Endodermal cell (in vitro differentiated cells): ENCODE measurements at regions not wholly inside any gene's neighbourhood (a gene's known extent, or its start where the extent isn't known, plus 50 kb on each side); places are given as distances from the start of the nearest gene placed in this dataset.

Experiments
- DNase-seq: peaks from one replicate; pipeline ENCODE4 v3.0.0-alpha.2; 2017
- H3K27ac ChIP-seq: 2 replicates; pipeline ENCODE4 v1.5.1; 2013; ENCODE audit warnings: mild to moderate bottlenecking, low read depth, low read length, moderate library complexity
- H3K27me3 ChIP-seq: 2 replicates; pipeline ENCODE4 v1.6.1; 2013; ENCODE audit warnings: mild to moderate bottlenecking, low read length, moderate library complexity; ENCODE audit not compliant: insufficient read depth, control insufficient read depth, poor library complexity, severe bottlenecking
- H3K36me3 ChIP-seq: 2 replicates; pipeline ENCODE4 v1.7.0; 2013; ENCODE audit warnings: mild to moderate bottlenecking, low read length, moderate library complexity; ENCODE audit not compliant: control insufficient read depth, insufficient read depth
- H3K4me1 ChIP-seq: one replicate; pipeline ENCODE4 v1.7.0; 2013; ENCODE audit warnings: low read length; ENCODE audit not compliant: control insufficient read depth, insufficient read depth
- H3K4me3 ChIP-seq: 2 replicates; pipeline ENCODE4 v1.5.1; 2013; ENCODE audit warnings: mild to moderate bottlenecking, low read length, moderate library complexity
- H3K9ac ChIP-seq: 2 replicates; pipeline ENCODE4 v1.6.1; 2013; ENCODE audit warnings: mild to moderate bottlenecking, low read length, moderate library complexity; ENCODE audit not compliant: poor library complexity, severe bottlenecking; ENCODE audit errors: extremely low read depth
- H3K9me3 ChIP-seq: 2 replicates; pipeline ENCODE4 v1.6.1; 2013; ENCODE audit warnings: mild to moderate bottlenecking, low read length, moderate library complexity; ENCODE audit not compliant: control insufficient read depth
- H3K27ac Mint-ChIP-seq: 2 replicates; pipeline ENCODE4 v1.8.0; 2020; ENCODE audit warnings: mixed read lengths
- H3K27me3 Mint-ChIP-seq: 2 replicates; pipeline ENCODE4 v1.8.0; 2021; ENCODE audit warnings: mild to moderate bottlenecking, mixed read lengths; ENCODE audit not compliant: insufficient read depth
- H3K36me3 Mint-ChIP-seq: 2 replicates; pipeline ENCODE4 v1.8.0; 2020; ENCODE audit warnings: low read depth, mixed read lengths
- H3K4me1 Mint-ChIP-seq: 2 replicates; pipeline ENCODE4 v1.8.0; 2020; ENCODE audit warnings: mixed read lengths
- H3K4me3 Mint-ChIP-seq: 2 replicates; pipeline ENCODE4 v1.8.0; 2020; ENCODE audit warnings: mild to moderate bottlenecking, moderate library complexity, mixed read lengths
- H3K9me3 Mint-ChIP-seq: 2 replicates; pipeline ENCODE4 v1.8.0; 2020; ENCODE audit warnings: mild to moderate bottlenecking, mixed read lengths
- CTCF ChIP-seq: fragments of 200-600 bp; sonication (generic); conservative IDR thresholded peaks from 2 replicates; pipeline ENCODE4 v1.5.0; 2021; ENCODE audit warnings: antibody characterized with exemption, mild to moderate bottlenecking
- WGBS, 2 experiments: methylation state at CpG; one replicate each; pipeline versions ENCODE4 v1.1.5 to v1.1.7; 2013; ENCODE audit warnings: missing lambda C conversion rate in 2 of 2, mixed read lengths in 1 of 2; ENCODE audit not compliant: insufficient coverage in 1 of 2, insufficient read length in 1 of 2; 5-methylcytosine and 5-hydroxymethylcytosine counted together

GRCh38 chr4:149121023-149121404 is 678.8 kb upstream of the NR3C2 start:
- no peak for DNase-seq
- H3K27ac ChIP-seq, result no peak overlapping the region
- Mint-ChIP-seq H3K4me1 (peaks cover 11% of the 10 kb centered on the region), H3K27me3 (no peaks in the 10 kb centered on the region), H3K36me3 (no peaks in the 10 kb centered on the region), H3K9me3 (no peaks in the 10 kb centered on the region), H3K4me3 (no peak overlapping the region), H3K27ac (no peak overlapping the region)
- H3K9ac ChIP-seq, result no peak overlapping the region
- no peak for TF ChIP-seq CTCF
- 96 to 98% methylated on average over 4 to 5 of the region's 5 CpGs for WGBS, 2 experiments
- H3K27me3 ChIP-seq, result no peaks in the 10 kb centered on the region
- H3K4me3 ChIP-seq, result no peak overlapping the region
- H3K4me1 ChIP-seq, result no peaks in the 10 kb centered on the region
- no peaks in the 10 kb centered on the region for H3K36me3 ChIP-seq
- no peaks in the 10 kb centered on the region for H3K9me3 ChIP-seq

GRCh38 chr4:149120331-149121022 is 678.3 kb upstream of the NR3C2 start:
- H3K27me3 Mint-ChIP-seq, result no peaks in the 10 kb centered on the region
- H3K36me3 ChIP-seq, result no peaks in the 10 kb centered on the region
- no peaks in the 10 kb centered on the region for H3K9me3 ChIP-seq
- H3K4me1 ChIP-seq, result no peaks in the 10 kb centered on the region
- H3K27ac Mint-ChIP-seq, result no peak overlapping the region
- no peak overlapping the region for H3K4me3 ChIP-seq
- no peaks in the 10 kb centered on the region for H3K27me3 ChIP-seq
- H3K4me3 Mint-ChIP-seq, result no peak overlapping the region
- H3K27ac ChIP-seq, result no peak overlapping the region
- no peaks in the 10 kb centered on the region for H3K9me3 Mint-ChIP-seq
- DNase-seq, result no peak
- no peak for TF ChIP-seq CTCF
- WGBS, 2 experiments, result 95 to 100% methylated on average over 2 of the region's 2 CpGs
- no peak overlapping the region for H3K9ac ChIP-seq
- H3K4me1 Mint-ChIP-seq, result peaks cover 11% of the 10 kb centered on the region
- H3K36me3 Mint-ChIP-seq, result no peaks in the 10 kb centered on the region

GRCh38 chr4:149116806-149117205 is 674.6 kb upstream of the NR3C2 start:
- Histone ChIP-seq H3K9me3 (no peaks in the 10 kb centered on the region), H3K9ac (no peak overlapping the region), H3K4me1 (no peaks in the 10 kb centered on the region), H3K27ac (no peak overlapping the region), H3K27me3 (no peaks in the 10 kb centered on the region), H3K4me3 (no peak overlapping the region), H3K36me3 (no peaks in the 10 kb centered on the region)
- H3K9me3 Mint-ChIP-seq, result no peaks in the 10 kb centered on the region
- no peaks in the 10 kb centered on the region for H3K36me3 Mint-ChIP-seq
- H3K4me1 Mint-ChIP-seq, result peaks cover 7% of the 10 kb centered on the region
- DNase-seq, result no peak
- no peak overlapping the region for H3K4me3 Mint-ChIP-seq
- 100% methylated on average over 2 of the region's 2 CpGs; no CpG with 5 or more reads in 1 of the 2 experiments for WGBS, 2 experiments
- H3K27ac Mint-ChIP-seq, result no peak overlapping the region
- no peak for TF ChIP-seq CTCF
- H3K27me3 Mint-ChIP-seq, result no peaks in the 10 kb centered on the region
